HG02870 (cell line): ENCODE measurements at regions not wholly inside any gene's neighbourhood (a gene's known extent, or its start where the extent isn't known, plus 50 kb on each side); places are given as distances from the start of the nearest gene placed in this dataset.

ENCODE experiments used
- ATAC-seq: cut with Tn5 transposase; IDR thresholded peaks from one replicate; pipeline ENCODE4 v1.9.1; 2021; ENCODE audit warnings: mild to moderate bottlenecking, moderate library complexity; ENCODE audit not compliant: unreplicated experiment

- no peak for ATAC-seq
Measured at GRCh38 chr10:106520698-106521097, 643.8 kb downstream of the SORCS1 start.

- ATAC-seq, result no peak
Measured at GRCh38 chr10:106519376-106520030, 645.0 kb downstream of the SORCS1 start.

GRCh38 chr10:106515206-106515790 lies 649.2 kb downstream of the SORCS1 start:
- ATAC-seq, result no peak

- ATAC-seq, result no peak
Measured at GRCh38 chr10:106513352-106513771, 651.1 kb downstream of the SORCS1 start.

- no peak for ATAC-seq
Measured at GRCh38 chr10:106511917-106512316, 652.6 kb downstream of the SORCS1 start.

- no peak for ATAC-seq
Measured at GRCh38 chr10:106508950-106509349, 655.6 kb downstream of the SORCS1 start.

- ATAC-seq, result no peak
Measured at GRCh38 chr10:106506526-106507283, 657.8 kb downstream of the SORCS1 start.

- no peak for ATAC-seq
Measured at GRCh38 chr10:106504536-106504935, 660.0 kb downstream of the SORCS1 start.

- no peak for ATAC-seq
Measured at GRCh38 chr10:106502641-106503040, 661.9 kb downstream of the SORCS1 start.

- no peak for ATAC-seq
Measured at GRCh38 chr10:106500925-106501525, 663.5 kb downstream of the SORCS1 start.

- ATAC-seq, result no peak
Measured at GRCh38 chr10:106500041-106500924, 664.2 kb downstream of the SORCS1 start.

GRCh38 chr10:106499448-106499847 lies 665.1 kb downstream of the SORCS1 start:
- no peak for ATAC-seq

- ATAC-seq, result no peak
Measured at GRCh38 chr10:106498675-106499074, 665.8 kb downstream of the SORCS1 start.

GRCh38 chr10:106495931-106496330 lies 668.6 kb downstream of the SORCS1 start:
- ATAC-seq, result no peak

- ATAC-seq, result no peak
Measured at GRCh38 chr10:106493751-106494150, 670.8 kb downstream of the SORCS1 start.

GRCh38 chr10:106493226-106493625 lies 671.3 kb downstream of the SORCS1 start:
- ATAC-seq, result no peak

- ATAC-seq, result no peak
Measured at GRCh38 chr10:106487726-106488125, 676.8 kb downstream of the SORCS1 start.

- ATAC-seq, result no peak
Measured at GRCh38 chr10:106481598-106482275, 682.8 kb downstream of the SORCS1 start.

- no peak for ATAC-seq
Measured at GRCh38 chr10:106479636-106480035, 684.9 kb downstream of the SORCS1 start.

GRCh38 chr10:106474876-106475275 lies 689.6 kb downstream of the SORCS1 start:
- ATAC-seq, result no peak
